Endothelial cell of umbilical vein (primary cell): ENCODE measurements at regions not wholly inside any gene's neighbourhood (a gene's known extent, or its start where the extent isn't known, plus 50 kb on each side); places are given as distances from the start of the nearest gene placed in this dataset.

Experiments used
- BruUV-seq: library from RNA; stranded (reverse); fragments of 400-500 nt; replicated peaks from 2 replicates; lab custom pipeline; 2021; lab: Mats Ljungman, UMichigan
- CTCF ChIA-PET: fragments of 300-600, 350-600 bp; sonication (Branson Sonifier 250); formaldehyde crosslinking; loops from one replicate; lab custom pipeline; 2021; ENCODE audit warnings: antibody characterized with exemption, inconsistent platforms; lab: Charles Lee
- POLR2A ChIA-PET: fragments of 300-600, 350-600 bp; sonication (Branson Sonifier 250); formaldehyde crosslinking; loops from one replicate; lab custom pipeline; 2021; ENCODE audit warnings: antibody characterized with exemption, inconsistent platforms; lab: Charles Lee
- DNase-seq: peaks from one replicate; pipeline ENCODE4 v3.0.0-alpha.2; 2011; ENCODE audit warnings: low read depth, low spot score
- FAIRE-seq: peaks from 2 replicates; lab custom pipeline; 2011; peaks lifted over from hg19 to GRCh38; lab: Jason Lieb, UNC
- H2AFZ ChIP-seq: 2 replicates; pipeline ENCODE4 v1.6.0; 2012; ENCODE audit warnings: low read depth, low read length, control low read depth, inconsistent platforms
- H3K27ac ChIP-seq: 2 replicates; pipeline ENCODE4 v1.5.1; 2011; ENCODE audit warnings: low read depth, mild to moderate bottlenecking, control low read depth, low read length, moderate library complexity; ENCODE audit not compliant: insufficient read depth
- H3K27me3 ChIP-seq, 2 experiments: 2 replicates each; pipeline versions ENCODE4 v1.6.0 to v1.6.1; 2011; ENCODE audit warnings: low read length in 2 of 2, mixed read lengths in 1 of 2; ENCODE audit not compliant: control insufficient read depth in 2 of 2, insufficient read depth in 2 of 2
- H3K36me3 ChIP-seq, 2 experiments: 2 replicates in 1 of 2; 3 replicates in 1 of 2; pipeline ENCODE4 v1.5.1; 2011; ENCODE audit warnings: low read length in 2 of 2, mild to moderate bottlenecking in 1 of 2, moderate library complexity in 1 of 2; ENCODE audit not compliant: control insufficient read depth in 2 of 2, insufficient read depth in 2 of 2; ENCODE audit errors: extremely low read depth in 1 of 2
- H3K4me1 ChIP-seq: 3 replicates; pipeline ENCODE4 v1.5.1; 2011; ENCODE audit warnings: mild to moderate bottlenecking, low read length; ENCODE audit not compliant: control insufficient read depth, insufficient read depth; ENCODE audit errors: extremely low read depth
- H3K4me2 ChIP-seq: 2 replicates; pipeline ENCODE4 v1.6.1; 2011; ENCODE audit warnings: low read length, control low read depth, mixed read lengths; ENCODE audit not compliant: insufficient read depth
- H3K4me3 ChIP-seq, 3 experiments: fragments of 200-600 bp in 1 of 3; sonication (generic), shearing (Covaris generic) in 1 of 3; replicated peaks in 1 of 3; 2 replicates each; pipeline ENCODE4 v1.5.1; 2011 to 2016; ENCODE audit warnings: control low read depth in 3 of 3, low read length in 3 of 3, mild to moderate bottlenecking in 2 of 3, inconsistent platforms in 1 of 3, low read depth in 1 of 3, moderate library complexity in 1 of 3; ENCODE audit not compliant: insufficient read depth in 1 of 3
- H3K79me2 ChIP-seq: 2 replicates; pipeline ENCODE4 v1.6.0; 2012; ENCODE audit warnings: low read length, inconsistent platforms; ENCODE audit not compliant: control insufficient read depth, insufficient read depth
- H3K9ac ChIP-seq: replicated peaks from 2 replicates; pipeline ENCODE3; 2011; ENCODE audit warnings: low read length, control low read depth; ENCODE audit not compliant: insufficient read depth; ENCODE audit errors: extremely low read depth
- H3K9me1 ChIP-seq: replicated peaks from 3 replicates; pipeline ENCODE4 v1.6.0; 2011; ENCODE audit warnings: mild to moderate bottlenecking, low read length; ENCODE audit not compliant: control insufficient read depth, insufficient read depth; ENCODE audit errors: extremely low read depth
- H3K9me3 ChIP-seq: replicated peaks from 2 replicates; pipeline ENCODE4 v1.5.1; 2012; ENCODE audit warnings: low read length, inconsistent platforms; ENCODE audit not compliant: control insufficient read depth, insufficient read depth
- H4K20me1 ChIP-seq: replicated peaks from 2 replicates; pipeline ENCODE3; 2011; ENCODE audit warnings: mild to moderate bottlenecking, low read length; ENCODE audit not compliant: control insufficient read depth, insufficient read depth; ENCODE audit errors: extremely low read depth
- CTCF ChIP-seq, 2 donors: IDR thresholded peaks; 1 replicate in 1 of 2; 2 replicates in 1 of 2; pipeline ENCODE4 v1.5.1; 2011; ENCODE audit warnings: low read length in 2 of 2, mild to moderate bottlenecking in 2 of 2, moderate library complexity in 2 of 2, control low read depth in 1 of 2, inconsistent platforms in 1 of 2, low read depth in 1 of 2; ENCODE audit not compliant: insufficient read depth in 1 of 2; ENCODE audit errors: extremely low read depth in 1 of 2
- EZH2 ChIP-seq: IDR thresholded peaks from 2 replicates; pipeline ENCODE4 v1.6.1; 2012; ENCODE audit warnings: borderline replicate concordance, low read depth, mild to moderate bottlenecking, moderate library complexity, low read length, inconsistent platforms; ENCODE audit not compliant: severe bottlenecking
- FOS ChIP-seq: IDR thresholded peaks from 2 replicates; pipeline ENCODE4 v1.6.1; 2011; ENCODE audit warnings: mild to moderate bottlenecking, low read length, moderate library complexity, borderline replicate concordance; ENCODE audit not compliant: insufficient read depth
- GATA2 ChIP-seq: IDR thresholded peaks from 2 replicates; pipeline ENCODE4 v1.7.0; 2011; ENCODE audit warnings: low read depth, mild to moderate bottlenecking, moderate library complexity, mixed read lengths, low read length; ENCODE audit not compliant: insufficient read length, insufficient read depth
- JUN ChIP-seq: IDR thresholded peaks from 2 replicates; pipeline ENCODE4 v1.6.1; 2011; ENCODE audit warnings: borderline replicate concordance, low read depth; ENCODE audit not compliant: insufficient read length, insufficient read depth
- MYC ChIP-seq: IDR thresholded peaks from one replicate; pipeline ENCODE4 v1.6.1; 2011; ENCODE audit warnings: mild to moderate bottlenecking, low read depth, low read length
- POLR2A ChIP-seq: IDR thresholded peaks from 2 replicates; pipeline ENCODE4 v1.6.1; 2012; ENCODE audit warnings: low read depth, mild to moderate bottlenecking, control low read depth, low read length
- POLR2AphosphoS5 ChIP-seq: IDR thresholded peaks from 2 replicates; pipeline ENCODE4 v1.6.1; 2012; ENCODE audit warnings: low read depth, mild to moderate bottlenecking, control low read depth, low read length, moderate library complexity; ENCODE audit not compliant: insufficient read depth
- dilution Hi-C: fragments of 300-500 bp; cut with MboI; formaldehyde crosslinking; loops from one replicate; pipeline ENCODE4 v1.15.0; 2019; ENCODE audit warnings: low sequenced_read_pairs; ENCODE audit not compliant: extremely low pct_ligation_motif_present
- intact Hi-C: fragments of 100-400 bp; cut with micrococcal nuclease; formaldehyde crosslinking; loops from one replicate; pipeline ENCODE4 v1.10.0; 2022
- TF ChIP-seq, protein P1 (sequence below): IDR thresholded peaks from 2 replicates; pipeline ENCODE4 v1.6.1; 2011; ENCODE audit not compliant: insufficient read depth, insufficient read length

GRCh38 chr7:114309729-114310128 is 104.9 kb upstream of the FOXP2 start:
- Histone ChIP-seq H3K9ac (no peak overlapping the region), H3K27ac (no peak overlapping the region), H3K9me3 (no peaks in the 10 kb centered on the region), H3K4me3 (no peak overlapping the region), H2AFZ (no peak overlapping the region), H3K4me2 (no peak overlapping the region), H3K9me1 (no peaks in the 10 kb centered on the region), H3K4me1 (no peaks in the 10 kb centered on the region), H3K27me3 (no peaks in the 10 kb centered on the region), H3K36me3 (no peaks in the 10 kb centered on the region), H3K79me2 (no peaks in the 10 kb centered on the region), H4K20me1 (no peaks in the 10 kb centered on the region)
- intact Hi-C loops, result loop anchor here (1.0 kb wide), 1 partner anchor 96 kb away; no protein-coding TSS in a partner anchor
- ChIA-PET CTCF (interaction anchor here (0.6 to 4.3 kb wide), 23 partner anchors 8 to 907 kb away, joined by 3 to 24 read pairs (median 4); no protein-coding TSS in a partner anchor), POLR2A (no interaction called here)
- dilution Hi-C loops, result no loop called here
- BruUV-seq, result no TSS peak
- no peak for DNase-seq
- TF ChIP-seq CTCF (IDR thresholded peaks at IDR 0.05; ENCODE audit: extremely low read depth in 1 of 2, insufficient read depth in 1 of 2, low read depth in 1 of 2, low read length in 2 of 2) (no peak), MYC (no peak), EZH2 (no peak), POLR2A (no peak), POLR2AphosphoS5 (no peak), GATA2 (no peak), FOS (no peak), JUN (no peak)
- TF ChIP-seq, protein P1, sequence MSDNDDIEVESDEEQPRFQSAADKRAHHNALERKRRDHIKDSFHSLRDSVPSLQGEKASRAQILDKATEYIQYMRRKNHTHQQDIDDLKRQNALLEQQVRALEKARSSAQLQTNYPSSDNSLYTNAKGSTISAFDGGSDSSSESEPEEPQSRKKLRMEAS, result no peak
- no peak for FAIRE-seq
